H1 (cell line): ENCODE measurements at regions not wholly inside any gene's neighbourhood (a gene's known extent, or its start where the extent isn't known, plus 50 kb on each side); places are given as distances from the start of the nearest gene placed in this dataset.

Experiments
- CTCF ChIA-PET: fragments of 300-600 bp; sonication (Branson Sonifier 250); formaldehyde crosslinking; loops from one replicate; lab custom pipeline; 2021; ENCODE audit not compliant: partially characterized antibody; lab: Charles Lee
- POLR2A ChIA-PET: fragments of 300-600 bp; sonication (Branson Sonifier 250); formaldehyde crosslinking; loops from one replicate; lab custom pipeline; 2021; ENCODE audit warnings: inconsistent platforms; ENCODE audit not compliant: partially characterized antibody; lab: Charles Lee
- DNase-seq, 2 experiments: peaks; one replicate each; pipeline versions ENCODE4 v3.0.0 to v3.0.0-alpha.2; 2010 to 2022; ENCODE audit warnings: low spot score in 2 of 2, low read depth in 1 of 2, mixed read lengths in 1 of 2
- FAIRE-seq: peaks from 2 replicates; lab custom pipeline; 2011; peaks lifted over from hg19 to GRCh38; lab: Jason Lieb, UNC
- H2AFZ ChIP-seq: 2 replicates; pipeline ENCODE4 v1.8.1; 2012; ENCODE audit warnings: low read length, inconsistent platforms
- H2AK5ac ChIP-seq: 2 replicates; pipeline ENCODE4 v1.6.1; 2013; ENCODE audit warnings: low read depth, low read length
- H2BK120ac ChIP-seq: replicated peaks from 2 replicates; pipeline ENCODE3; 2013; ENCODE audit warnings: low read depth, low read length, inconsistent platforms
- H2BK12ac ChIP-seq: 2 replicates; pipeline ENCODE4 v1.6.1; 2013; ENCODE audit warnings: low read depth, low read length
- H2BK15ac ChIP-seq: 2 replicates; pipeline ENCODE4 v1.6.1; 2013; ENCODE audit warnings: low read length
- H2BK20ac ChIP-seq: 2 replicates; pipeline ENCODE4 v1.6.1; 2013; ENCODE audit warnings: low read length
- H2BK5ac ChIP-seq: 2 replicates; pipeline ENCODE4 v1.6.1; 2013; ENCODE audit warnings: low read depth, low read length
- H3K14ac ChIP-seq: 2 replicates; pipeline ENCODE4 v1.6.1; 2013; ENCODE audit warnings: inconsistent platforms; ENCODE audit not compliant: insufficient read length
- H3K18ac ChIP-seq: 2 replicates; pipeline ENCODE4 v1.6.1; 2013; ENCODE audit warnings: low read length; ENCODE audit errors: extremely low read depth
- H3K23ac ChIP-seq: 2 replicates; pipeline ENCODE4 v1.6.1; 2013; ENCODE audit warnings: inconsistent platforms; ENCODE audit not compliant: insufficient read length
- H3K23me2 ChIP-seq: 2 replicates; pipeline ENCODE4 v1.6.1; 2013; ENCODE audit warnings: low read depth, low read length
- H3K27ac ChIP-seq: 2 replicates; pipeline ENCODE4 v1.6.1; 2011; ENCODE audit warnings: low read depth, low read length, inconsistent platforms
- H3K27me3 ChIP-seq, 4 experiments: replicated peaks in 1 of 4; 1 replicate in 1 of 4; 2 replicates in 3 of 4; pipeline versions ENCODE4 v1.6.1 to v1.8.1; 2011 to 2013; ENCODE audit warnings: low read length in 3 of 4, mild to moderate bottlenecking in 3 of 4, inconsistent platforms in 2 of 4, mixed read lengths in 2 of 4, moderate library complexity in 1 of 4; ENCODE audit not compliant: control insufficient read depth in 3 of 4, insufficient read depth in 3 of 4; ENCODE audit errors: extremely low read depth in 1 of 4
- H3K36me3 ChIP-seq, 4 experiments: 2 replicates each; pipeline versions ENCODE4 v1.6.1 to v1.8.1; 2011 to 2013; ENCODE audit warnings: mild to moderate bottlenecking in 4 of 4, low read length in 3 of 4, moderate library complexity in 2 of 4, control low read depth in 1 of 4, inconsistent platforms in 1 of 4; ENCODE audit not compliant: insufficient read depth in 4 of 4, control insufficient read depth in 2 of 4
- H3K4ac ChIP-seq: replicated peaks from 2 replicates; pipeline ENCODE3; 2013; ENCODE audit warnings: low read length, low read depth, mixed read lengths, inconsistent platforms; ENCODE audit not compliant: insufficient read length
- H3K4me1 ChIP-seq, 4 experiments: replicated peaks in 1 of 4; 1 replicate in 1 of 4; 2 replicates in 3 of 4; pipeline versions ENCODE4 v1.6.1 to v1.8.1; 2011 to 2013; ENCODE audit warnings: low read length in 3 of 4, inconsistent platforms in 2 of 4, mixed read lengths in 1 of 4; ENCODE audit not compliant: insufficient read depth in 4 of 4, control insufficient read depth in 3 of 4
- H3K4me2 ChIP-seq, 2 experiments: 2 replicates each; pipeline versions ENCODE4 v1.6.1 to v1.8.1; 2011 to 2013; ENCODE audit warnings: low read depth in 2 of 2, low read length in 2 of 2, control low read depth in 1 of 2, inconsistent platforms in 1 of 2, mild to moderate bottlenecking in 1 of 2; ENCODE audit not compliant: insufficient read depth in 1 of 2
- H3K4me3 ChIP-seq, 4 experiments: fragments of 200-600, 300-600 bp in 1 of 4; sonication (generic), shearing (Covaris generic), sonication (Bioruptor Twin) in 1 of 4; 2 replicates each; pipeline versions ENCODE4 v1.5.1 to v1.8.1; 2011 to 2016; ENCODE audit warnings: low read length in 4 of 4, low read depth in 3 of 4, control low read depth in 2 of 4, inconsistent platforms in 2 of 4, mild to moderate bottlenecking in 2 of 4, mixed read lengths in 1 of 4, moderate library complexity in 1 of 4; ENCODE audit not compliant: insufficient read depth in 2 of 4; ENCODE audit errors: extremely low read depth in 1 of 4
- H3K56ac ChIP-seq: replicated peaks from 2 replicates; pipeline ENCODE3; 2013; ENCODE audit warnings: low read depth, mild to moderate bottlenecking, mixed read lengths, low read length, inconsistent platforms; ENCODE audit not compliant: insufficient read length
- H3K79me1 ChIP-seq: 2 replicates; pipeline ENCODE4 v1.6.1; 2013; ENCODE audit warnings: low read depth, low read length, control low read depth
- H3K79me2 ChIP-seq, 2 experiments: 2 replicates each; pipeline versions ENCODE4 v1.6.1 to v1.8.1; 2012 to 2013; ENCODE audit warnings: low read length in 2 of 2, mild to moderate bottlenecking in 2 of 2, inconsistent platforms in 1 of 2; ENCODE audit not compliant: insufficient read depth in 2 of 2, control insufficient read depth in 1 of 2
- H3K9ac ChIP-seq, 4 experiments: replicated peaks in 1 of 4; 1 replicate in 1 of 4; 2 replicates in 3 of 4; pipeline versions ENCODE4 v1.6.1 to v1.8.1; 2011 to 2013; ENCODE audit warnings: low read depth in 3 of 4, low read length in 3 of 4, control low read depth in 2 of 4, mild to moderate bottlenecking in 2 of 4, moderate library complexity in 2 of 4, inconsistent platforms in 1 of 4; ENCODE audit errors: extremely low read depth in 1 of 4
- H3K9me3 ChIP-seq, 2 experiments: 2 replicates each; pipeline versions ENCODE4 v1.6.1 to v1.8.1; 2012 to 2013; ENCODE audit warnings: mild to moderate bottlenecking in 2 of 2, moderate library complexity in 2 of 2, control low read depth in 1 of 2, inconsistent platforms in 1 of 2, low read depth in 1 of 2, low read length in 1 of 2, mixed read lengths in 1 of 2; ENCODE audit not compliant: insufficient read depth in 2 of 2
- H4K20me1 ChIP-seq, 2 experiments: replicated peaks in 1 of 2; 2 replicates each; pipeline versions ENCODE3 to v1.8.1; 2011 to 2013; ENCODE audit warnings: inconsistent platforms in 2 of 2, low read length in 2 of 2, mild to moderate bottlenecking in 1 of 2; ENCODE audit not compliant: insufficient read depth in 2 of 2, control insufficient read depth in 1 of 2
- H4K5ac ChIP-seq: 2 replicates; pipeline ENCODE4 v1.6.1; 2013; ENCODE audit warnings: low read length, low read depth, mixed read lengths, inconsistent platforms; ENCODE audit not compliant: insufficient read length
- H4K8ac ChIP-seq: 2 replicates; pipeline ENCODE4 v1.8.0; 2013; ENCODE audit warnings: mild to moderate bottlenecking, moderate library complexity, low read length, inconsistent platforms; ENCODE audit not compliant: insufficient read depth; ENCODE audit errors: extremely low read depth
- H4K91ac ChIP-seq: replicated peaks from 2 replicates; pipeline ENCODE3; 2013; ENCODE audit warnings: low read length, mixed read lengths, inconsistent platforms; ENCODE audit not compliant: insufficient read length
- CTBP2 ChIP-seq: IDR thresholded peaks from 2 replicates; pipeline ENCODE4 v1.7.0; 2011; ENCODE audit warnings: borderline replicate concordance, mild to moderate bottlenecking, moderate library complexity, mixed read lengths, low read length; ENCODE audit not compliant: insufficient read depth, insufficient read length
- GTF2F1 ChIP-seq: IDR thresholded peaks from 2 replicates; pipeline ENCODE4 v1.6.1; 2012; ENCODE audit warnings: low read depth, low read length, improper control_type of control experiment, borderline replicate concordance
- POLR2AphosphoS5 ChIP-seq: IDR thresholded peaks from 2 replicates; pipeline ENCODE4 v1.6.1; 2011; ENCODE audit warnings: low read depth, low read length
- SP1 ChIP-seq: IDR thresholded peaks from 2 replicates; pipeline ENCODE4 v1.6.1; 2011; ENCODE audit warnings: low read depth, low read length
- SUZ12 ChIP-seq: fragments of 200-600 bp; sonication (generic); IDR thresholded peaks from 2 replicates; pipeline ENCODE4 v1.6.1; 2012; ENCODE audit warnings: mild to moderate bottlenecking, inconsistent platforms, low read length, moderate library complexity, mixed read lengths
- WGBS, 2 experiments: shearing (Covaris generic) in 1 of 2; methylation state at CpG; one replicate each; pipeline versions ENCODE4 v1.1.6 to v1.1.7; 2013 to 2015; ENCODE audit warnings: low lambda C conversion rate in 2 of 2, mixed read lengths in 2 of 2, inconsistent platforms in 1 of 2, low coverage in 1 of 2, missing lambda C conversion rate in 1 of 2; ENCODE audit not compliant: insufficient replicate concordance in 2 of 2, insufficient coverage in 1 of 2, insufficient read length in 1 of 2; ENCODE audit errors: extremely low coverage in 1 of 2, missing lambda C conversion rate in 1 of 2; 5-methylcytosine and 5-hydroxymethylcytosine counted together

DNA sequence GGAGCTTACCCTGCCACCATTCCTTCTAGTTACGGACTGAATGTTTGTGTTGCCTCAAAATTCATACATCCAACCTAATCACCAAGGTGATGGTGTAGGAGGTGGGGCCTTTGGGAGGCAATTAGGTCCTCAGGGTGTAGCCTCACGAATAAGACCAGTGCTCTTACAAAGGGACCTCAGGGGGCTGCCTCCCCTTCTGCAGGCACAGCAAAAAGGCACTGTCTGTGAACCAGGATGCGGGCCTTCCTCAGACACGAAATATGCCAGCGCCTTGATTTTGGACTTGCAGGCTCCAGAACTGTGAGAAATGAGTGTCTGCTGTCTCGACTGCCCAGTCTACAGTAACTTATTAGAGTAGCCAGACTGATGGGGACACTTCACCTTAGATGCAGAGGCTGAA, 150.4 kb upstream of the HDAC4 start:
- no peak overlapping the region for H3K27ac ChIP-seq
- no peak overlapping the region for H4K8ac ChIP-seq
- no peak overlapping the region for H3K9ac ChIP-seq
- no peaks in the 10 kb centered on the region for H3K9me3 ChIP-seq
- H3K36me3 ChIP-seq, result no peaks in the 10 kb centered on the region
- no peak overlapping the region for H3K4me2 ChIP-seq
- no peak overlapping the region for H3K14ac ChIP-seq
- H3K4me1 ChIP-seq, result no peaks in the 10 kb centered on the region
- H4K20me1 ChIP-seq, result no peaks in the 10 kb centered on the region
- no peak overlapping the region for H3K56ac ChIP-seq
- no peak overlapping the region for H4K5ac ChIP-seq
- H3K4ac ChIP-seq, result no peak overlapping the region
- H3K18ac ChIP-seq, result no peak overlapping the region
- FAIRE-seq, result no peak
- no peak overlapping the region for H4K91ac ChIP-seq
- no peak overlapping the region for H2BK15ac ChIP-seq
- ChIA-PET CTCF (interaction anchor here (0.9 kb wide), 1 partner anchor 89 kb away, joined by 3 read pairs; no protein-coding TSS in a partner anchor), POLR2A (no interaction called here)
- no peaks in the 10 kb centered on the region for H3K79me1 ChIP-seq
- no peak overlapping the region for H3K4me3 ChIP-seq
- WGBS, 2 experiments, result 87% methylated on average over 6 of the region's 6 CpGs; no CpG with 5 or more reads in 1 of the 2 experiments
- no peak overlapping the region for H2AFZ ChIP-seq
- no peak overlapping the region for H2BK5ac ChIP-seq
- no peak overlapping the region for H3K23ac ChIP-seq
- H3K79me2 ChIP-seq, result no peaks in the 10 kb centered on the region
- no peaks in the 10 kb centered on the region; a peak in 1 of 7 replicates for H3K27me3 ChIP-seq
- H2BK12ac ChIP-seq, result no peak overlapping the region
- TF ChIP-seq SUZ12 (no peak), POLR2AphosphoS5 (no peak), GTF2F1 (no peak), SP1 (no peak), CTBP2 (no peak)
- DNase-seq, result no peak
- 0 out of 2 replicates have a peak, but pooled peaks cover 2% of the 10 kb centered on the region for H3K23me2 ChIP-seq
- no peak overlapping the region for H2AK5ac ChIP-seq
- no peak overlapping the region for H2BK20ac ChIP-seq
- no peak overlapping the region for H2BK120ac ChIP-seq
